Stomach (tissue), 8 donors: ENCODE measurements at regions not wholly inside any gene's neighbourhood (a gene's known extent, or its start where the extent isn't known, plus 50 kb on each side); places are given as distances from the start of the nearest gene placed in this dataset.
"Not testable (repeated sequence)": the region's sequence is repeated elsewhere in the genome, so short reads cannot be mapped to it uniquely, and the experiment has no call there.

ENCODE experiments used
- DNase-seq, 2 donors: peaks; one replicate each; pipeline versions ENCODE4 v3.0.0 to v3.0.0-alpha.2; 2013 to 2019
- H3K27ac ChIP-seq, 5 donors: fragments of 200-600 bp in 4 of 5; sonication (generic) in 4 of 5; one replicate each; pipeline ENCODE4 v1.5.1; 2013 to 2019; ENCODE audit warnings: mild to moderate bottlenecking in 1 of 5, moderate library complexity in 1 of 5
- H3K27me3 ChIP-seq, 3 donors: fragments of 200-600 bp; sonication (generic); one replicate each; pipeline ENCODE4 v1.5.1; 2017 to 2019; ENCODE audit warnings: mixed run types in 1 of 3
- H3K36me3 ChIP-seq, 4 donors: fragments of 200-600 bp; sonication (generic); 1 replicate in 3 of 4; 2 replicates in 1 of 4; pipeline ENCODE4 v1.5.1; 2016 to 2019
- H3K4me1 ChIP-seq, 4 donors: fragments of 200-600 bp; sonication (generic); one replicate each; pipeline ENCODE4 v1.5.1; 2016 to 2019
- H3K4me3 ChIP-seq, 4 donors: fragments of 200-600 bp; sonication (generic) in 3 of 4; one replicate each; pipeline ENCODE4 v1.5.1; 2016 to 2019; ENCODE audit warnings: mild to moderate bottlenecking in 1 of 4
- H3K9me3 ChIP-seq, 4 donors: fragments of 200-600 bp; sonication (generic); one replicate each; pipeline ENCODE4 v1.5.1; 2016 to 2019
- EP300 ChIP-seq: sonication (generic); formaldehyde crosslinking; IDR thresholded peaks from one replicate; pipeline ENCODE4 v1.6.1; 2017; ENCODE audit warnings: antibody characterized with exemption
- POLR2A ChIP-seq, 4 donors: fragments of 450-650 bp; IDR thresholded peaks; one replicate each; pipeline ENCODE4 v1.6.1; 2016; ENCODE audit warnings: antibody characterized with exemption in 4 of 4, control low read depth in 2 of 4, mild to moderate bottlenecking in 1 of 4, moderate library complexity in 1 of 4
- POLR2AphosphoS5 ChIP-seq, 3 donors: sonication (generic); formaldehyde crosslinking; IDR thresholded peaks; one replicate each; pipeline ENCODE4 v1.6.1; 2016; ENCODE audit warnings: antibody characterized with exemption in 3 of 3
- WGBS, 5 donors: extraction: QIAGEN DNeasy Blood & Tissue Kit in 3 of 5; methylation state at CpG; one replicate each; pipeline versions ENCODE4 v1.1.5 to v1.1.7; 2013 to 2018; 5-methylcytosine and 5-hydroxymethylcytosine counted together
- intact Hi-C: fragments of 100-400 bp; cut with DNase I; formaldehyde crosslinking; loops from one replicate; pipeline ENCODE4 v1.15.1; 2023; ENCODE audit warnings: low total_unique reads
- TF ChIP-seq, protein P1 (sequence below), 7 experiments: fragments of 450-650 bp in 4 of 7; fragments of 200-600 bp in 3 of 7; sonication (generic) in 3 of 7; IDR thresholded peaks; one replicate each; pipeline ENCODE4 v1.5.1; 2016 to 2019; ENCODE audit warnings: antibody characterized with exemption in 7 of 7, control low read depth in 2 of 7, mild to moderate bottlenecking in 1 of 7
- donor health status: healthy with polysubstance abuse.
- donor health status: Bipolar disorder and iron deficiency.
- donor health status: healthy.

DNA sequence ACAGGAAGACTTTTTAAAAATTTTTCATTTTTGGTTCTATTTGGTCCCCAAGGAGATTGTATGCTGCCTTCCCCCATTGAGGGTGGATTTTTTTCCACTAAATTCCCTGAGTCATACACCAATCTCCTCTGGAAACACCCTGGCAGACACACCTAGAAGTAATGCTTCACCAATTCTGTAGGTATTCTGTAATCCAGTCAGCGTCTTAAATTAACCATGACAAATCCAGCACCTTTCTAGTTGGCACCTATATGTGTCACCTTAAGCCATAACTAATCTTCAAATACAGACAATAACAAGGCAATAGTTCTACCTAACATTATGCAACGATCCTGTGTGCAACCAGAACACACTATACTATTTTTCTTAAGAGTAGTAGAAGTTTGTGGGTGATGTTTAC is 459.1 kb upstream of the NDN start:
- H3K27ac ChIP-seq, result no peak overlapping the region
- H3K4me1 ChIP-seq, result no peaks in the 10 kb centered on the region
- H3K9me3 ChIP-seq, result no peaks in the 10 kb centered on the region
- intact Hi-C loops, result no loop called here
- no peaks in the 10 kb centered on the region for H3K36me3 ChIP-seq
- H3K27me3 ChIP-seq, result no peaks in the 10 kb centered on the region
- H3K4me3 ChIP-seq, result no peak overlapping the region
- 47 to 58% (median 53%) methylated on average over 2 of the region's 2 CpGs for WGBS, 5 donors
- no peak for DNase-seq
- no peak for TF ChIP-seq POLR2A (IDR thresholded peaks at IDR 0.05)
- no peak for TF ChIP-seq POLR2AphosphoS5 (IDR thresholded peaks at IDR 0.05)
- TF ChIP-seq, protein P1, sequence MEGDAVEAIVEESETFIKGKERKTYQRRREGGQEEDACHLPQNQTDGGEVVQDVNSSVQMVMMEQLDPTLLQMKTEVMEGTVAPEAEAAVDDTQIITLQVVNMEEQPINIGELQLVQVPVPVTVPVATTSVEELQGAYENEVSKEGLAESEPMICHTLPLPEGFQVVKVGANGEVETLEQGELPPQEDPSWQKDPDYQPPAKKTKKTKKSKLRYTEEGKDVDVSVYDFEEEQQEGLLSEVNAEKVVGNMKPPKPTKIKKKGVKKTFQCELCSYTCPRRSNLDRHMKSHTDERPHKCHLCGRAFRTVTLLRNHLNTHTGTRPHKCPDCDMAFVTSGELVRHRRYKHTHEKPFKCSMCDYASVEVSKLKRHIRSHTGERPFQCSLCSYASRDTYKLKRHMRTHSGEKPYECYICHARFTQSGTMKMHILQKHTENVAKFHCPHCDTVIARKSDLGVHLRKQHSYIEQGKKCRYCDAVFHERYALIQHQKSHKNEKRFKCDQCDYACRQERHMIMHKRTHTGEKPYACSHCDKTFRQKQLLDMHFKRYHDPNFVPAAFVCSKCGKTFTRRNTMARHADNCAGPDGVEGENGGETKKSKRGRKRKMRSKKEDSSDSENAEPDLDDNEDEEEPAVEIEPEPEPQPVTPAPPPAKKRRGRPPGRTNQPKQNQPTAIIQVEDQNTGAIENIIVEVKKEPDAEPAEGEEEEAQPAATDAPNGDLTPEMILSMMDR (IDR thresholded peaks at IDR 0.05), result no peak
- no peak for TF ChIP-seq EP300

DNA sequence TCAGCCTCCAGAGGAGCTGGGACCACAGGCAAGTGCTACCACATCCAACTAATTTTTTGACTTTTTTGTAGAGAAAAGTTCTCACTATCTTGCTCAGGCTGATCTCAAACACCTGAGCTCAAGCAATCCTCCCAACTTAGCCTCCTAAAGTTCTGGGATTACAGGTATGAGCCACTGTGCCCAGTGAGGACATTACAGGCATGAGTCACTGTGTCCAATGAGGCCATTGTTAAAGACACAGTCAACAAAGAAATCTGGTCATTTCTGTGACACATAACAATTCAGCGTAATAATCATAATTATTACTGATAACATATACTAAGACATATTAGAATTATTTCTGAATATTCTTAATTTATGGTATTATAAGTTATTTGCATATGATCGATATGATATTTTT is 463.4 kb upstream of the NDN start:
- no peaks in the 10 kb centered on the region for H3K36me3 ChIP-seq
- intact Hi-C loops, result no loop called here
- H3K27me3 ChIP-seq, result no peaks in the 10 kb centered on the region
- no peaks in the 10 kb centered on the region for H3K4me1 ChIP-seq
- TF ChIP-seq EP300 (no peak), POLR2A (IDR thresholded peaks at IDR 0.05) (no peak), POLR2AphosphoS5 (IDR thresholded peaks at IDR 0.05) (no peak)
- TF ChIP-seq, protein P1 (IDR thresholded peaks at IDR 0.05), result no peak
- H3K4me3 ChIP-seq, result no peak overlapping the region
- H3K27ac ChIP-seq, result no peak overlapping the region
- DNase-seq, result no peak
- H3K9me3 ChIP-seq, result no peaks in the 10 kb centered on the region
- WGBS, 5 donors, result 75 to 89% (median 82%) methylated on average over 2 of the region's 2 CpGs

DNA sequence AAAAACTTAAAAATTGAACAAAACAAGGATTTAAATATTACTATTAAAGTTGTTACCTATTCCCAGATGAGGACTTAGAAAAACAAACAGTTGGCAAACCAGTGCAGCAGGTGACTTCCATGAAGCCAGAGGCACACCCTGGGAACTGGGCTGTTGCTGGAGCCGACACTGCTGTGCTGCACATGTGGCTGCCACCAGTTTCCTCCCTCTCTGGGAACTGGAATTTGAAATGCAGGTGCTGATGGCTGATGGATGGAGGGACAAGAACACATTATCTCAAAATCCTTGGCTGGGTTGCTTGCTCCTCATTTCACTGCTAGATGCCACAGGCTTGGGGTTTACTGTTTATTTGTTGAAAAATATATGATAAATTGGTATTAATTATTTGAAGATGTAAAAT is 471.2 kb upstream of the NDN start:
- H3K4me3 ChIP-seq, DNase-seq, intact Hi-C loops, H3K27me3 ChIP-seq, H3K9me3 ChIP-seq, H3K27ac ChIP-seq, H3K36me3 ChIP-seq, H3K4me1 ChIP-seq: not testable (repeated sequence)
- WGBS, 5 donors, result 53 to 67% (median 63%) methylated on average over 1 of the region's 1 CpG

DNA sequence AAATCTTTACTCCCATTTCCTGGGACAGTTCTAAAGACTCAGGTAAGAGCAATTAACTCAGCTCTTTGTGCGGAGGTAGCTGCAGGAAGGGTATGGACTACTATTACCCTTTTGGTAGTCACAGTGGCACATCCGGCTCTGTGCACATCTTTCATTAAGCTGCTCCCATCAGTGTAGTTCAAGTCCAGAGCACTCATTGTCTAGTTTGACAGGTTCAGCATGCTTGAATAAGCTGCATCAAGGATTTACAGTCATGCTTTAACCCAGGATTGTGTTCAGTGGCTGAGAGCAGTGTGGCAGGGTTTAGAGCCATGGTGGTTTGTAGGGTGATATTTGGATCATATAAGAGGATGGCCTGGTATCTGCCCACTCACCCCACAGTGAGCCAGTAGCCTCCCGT is 478.4 kb upstream of the NDN start:
- H3K9me3 ChIP-seq, H3K27ac ChIP-seq, H3K4me3 ChIP-seq, DNase-seq, H3K27me3 ChIP-seq, intact Hi-C loops, H3K4me1 ChIP-seq, H3K36me3 ChIP-seq: not testable (repeated sequence)
- WGBS, 5 donors, result 71 to 93% (median 84%) methylated on average over 2 to 3 of the region's 3 CpGs

DNA sequence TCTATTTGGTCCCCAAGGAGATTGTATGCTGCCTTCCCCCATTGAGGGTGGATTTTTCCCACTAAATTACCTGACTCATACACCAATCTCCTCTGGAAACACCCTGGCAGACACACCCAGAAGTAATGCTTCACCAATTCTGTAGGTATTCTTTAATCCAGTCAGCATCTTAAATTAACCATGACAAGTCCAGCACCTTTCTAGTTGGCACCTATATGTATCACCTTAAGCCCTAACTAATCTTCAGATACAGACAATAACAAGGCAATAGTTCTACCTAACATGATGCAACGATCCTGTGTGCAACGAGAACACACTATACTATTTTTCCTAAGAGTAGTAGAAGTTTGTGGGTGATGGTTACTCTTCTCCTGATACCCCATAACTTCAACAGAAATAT is 473.3 kb upstream of the NPAP1 start:
- H3K27ac ChIP-seq, H3K27me3 ChIP-seq, H3K9me3 ChIP-seq, H3K4me1 ChIP-seq, H3K4me3 ChIP-seq, H3K36me3 ChIP-seq, DNase-seq, intact Hi-C loops: not testable (repeated sequence)
- 37 to 68% (median 48%) methylated on average over 2 of the region's 2 CpGs for WGBS, 5 donors

DNA sequence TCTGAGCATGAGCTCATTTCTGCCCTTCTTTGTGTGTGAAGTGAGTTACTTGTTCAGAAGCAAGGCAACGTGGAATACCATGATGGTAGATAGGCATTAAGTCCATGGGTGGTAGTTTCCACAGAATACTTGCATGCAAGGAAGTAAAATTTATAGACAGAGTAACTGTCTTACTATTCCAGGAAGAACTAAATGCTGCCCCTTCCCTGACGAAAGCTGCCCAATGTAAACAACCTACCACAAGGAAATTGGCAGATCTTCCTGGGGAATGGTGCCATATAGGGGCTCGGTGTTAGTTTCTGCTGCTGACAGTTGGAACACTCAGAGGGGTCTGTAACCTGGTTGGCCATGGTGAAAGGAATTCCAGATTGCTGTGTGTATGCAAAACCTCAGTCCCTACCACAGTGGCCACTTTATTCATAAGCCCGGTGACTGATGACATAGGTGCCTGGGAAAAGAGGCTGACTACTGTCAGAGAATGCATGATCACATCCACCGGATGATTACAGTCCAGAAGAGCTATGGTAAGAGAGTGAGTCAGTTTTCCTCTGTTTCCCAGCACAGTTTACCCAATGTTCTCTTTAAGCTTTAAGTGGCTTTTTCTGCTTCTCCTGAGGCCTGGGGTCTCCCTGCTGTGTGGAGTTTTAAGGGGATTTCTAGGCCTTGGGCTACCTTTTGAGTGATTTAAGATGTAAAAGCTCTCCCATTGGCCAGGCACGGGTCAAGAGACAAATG is 463.7 kb upstream of the NPAP1 start:
- H3K27ac ChIP-seq, H3K36me3 ChIP-seq, H3K27me3 ChIP-seq, H3K4me3 ChIP-seq, H3K9me3 ChIP-seq, intact Hi-C loops, DNase-seq, H3K4me1 ChIP-seq: not testable (repeated sequence)
- 55 to 75% (median 63%) methylated on average over 4 to 6 of the region's 6 CpGs for WGBS, 5 donors
